Pancreas (tissue), 10 donors: ENCODE measurements at regions not wholly inside any gene's neighbourhood (a gene's known extent, or its start where the extent isn't known, plus 50 kb on each side); places are given as distances from the start of the nearest gene placed in this dataset.

Experiments used
- ATAC-seq, 4 donors: fragments of 200-7000 bp; cut with Tn5 transposase; one replicate each; pipeline versions ENCODE4 v1.8.0 to v1.9.1; 2020; ENCODE audit warnings: mild to moderate bottlenecking in 4 of 4, moderate library complexity in 4 of 4
- DNase-seq, 6 donors: peaks; one replicate each; pipeline ENCODE4 v3.0.0-alpha.2; 2020
- FAIRE-seq: peaks from 2 replicates; lab custom pipeline; 2012; peaks lifted over from hg19 to GRCh38; lab: Jason Lieb, UNC
- H3K27ac ChIP-seq, 4 donors: fragments of 200-600 bp; sonication (generic); 1 replicate in 3 of 4; 2 replicates in 1 of 4; pipeline versions ENCODE4 v1.5.0 to v1.8.0; 2020
- H3K27me3 ChIP-seq, 4 donors: fragments of 200-600 bp; one replicate each; pipeline ENCODE4 v1.8.0; 2021
- H3K36me3 ChIP-seq, 3 donors: fragments of 200-600 bp; sonication (generic) in 1 of 3; one replicate each; pipeline versions ENCODE4 v1.5.0 to v1.8.0; 2020 to 2021
- H3K4me1 ChIP-seq, 3 donors: fragments of 200-600 bp; one replicate each; pipeline ENCODE4 v1.8.0; 2021
- H3K4me3 ChIP-seq, 4 donors: fragments of 200-600 bp; sonication (generic) in 2 of 4; one replicate each; pipeline versions ENCODE4 v1.5.0 to v1.8.0; 2020 to 2021
- H3K9me3 ChIP-seq, 4 donors: fragments of 200-600 bp; one replicate each; pipeline ENCODE4 v1.8.0; 2021
- CTCF ChIP-seq, 4 donors: fragments of 200-600 bp; sonication (generic) in 3 of 4; IDR thresholded peaks; one replicate each; pipeline versions ENCODE4 v1.5.0 to v1.8.0; 2021; ENCODE audit warnings: antibody characterized with exemption in 4 of 4
- WGBS, 2 donors: extraction: QIAGEN DNeasy Blood & Tissue Kit; methylation state at CpG; one replicate each; pipeline ENCODE4 v1.1.7; 2013; 5-methylcytosine and 5-hydroxymethylcytosine counted together
- intact Hi-C, 3 donors: fragments of 100-400 bp; cut with DNase I; formaldehyde crosslinking; loops; one replicate each; pipeline versions ENCODE4 v1.11.1 to v1.14.2; 2022
- donor health status: healthy with polysubstance abuse.
- donor health status: DM: no; HTN: no; CAD: no; lungs with moderate emphysema.
- donor health status: DM: no; HTN: no; CAD: no.
- donor health status: control.
- donor health status: control.
- donor health status: Bipolar disorder and iron deficiency.
- donor health status: DM: yes; HTN: yes; CAD: no.
- donor health status: DM: no; HTN: no; CAD: no.
- donor health status: DM: no; HTN: no; CAD: no.
- donor health status: DM: yes; HTN: yes; CAD: no.

GRCh38 chr3:116802651-116803050 lies 93.1 kb downstream of the TUSC7 start:
- Histone ChIP-seq H3K36me3 (no peaks in the 10 kb centered on the region), H3K27me3 (no peaks in the 10 kb centered on the region), H3K4me3 (no peak overlapping the region), H3K4me1 (no peaks in the 10 kb centered on the region), H3K27ac (no peak overlapping the region), H3K9me3 (peaks cover 0 to 3% (median 0%) of the 10 kb centered on the region in 4 donors)
- no peak for FAIRE-seq
- ATAC-seq = no peak
- DNase-seq = no peak
- TF ChIP-seq CTCF (IDR thresholded peaks at IDR 0.05) = no peak
- intact Hi-C loops = no loop called here

DNA sequence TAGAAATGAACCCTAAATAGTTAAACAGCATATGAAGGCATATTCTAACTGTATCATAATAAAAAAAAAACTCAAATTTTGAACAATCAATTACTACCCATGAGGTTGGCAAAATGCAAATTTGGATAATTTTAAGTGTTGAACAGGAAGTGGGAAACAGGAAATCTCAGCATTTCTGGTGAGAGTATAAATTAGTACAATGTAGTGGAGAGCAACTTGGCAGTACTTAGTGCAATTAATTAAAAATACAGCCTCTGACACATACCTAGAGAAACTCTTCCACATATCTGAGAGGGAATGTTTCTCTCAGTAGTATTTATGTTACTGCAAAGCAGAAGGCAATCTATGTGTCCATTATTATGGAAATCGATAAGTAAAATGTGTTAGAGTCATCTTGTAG lies 96.8 kb downstream of the TUSC7 start:
- H3K36me3 ChIP-seq = no peaks in the 10 kb centered on the region
- ATAC-seq = no peak
- no peak overlapping the region for H3K27ac ChIP-seq
- TF ChIP-seq CTCF (IDR thresholded peaks at IDR 0.05) = no peak
- DNase-seq = no peak
- H3K9me3 ChIP-seq = peaks cover 0 to 3% (median 0%) of the 10 kb centered on the region in 4 donors
- no peaks in the 10 kb centered on the region for H3K27me3 ChIP-seq
- no peak overlapping the region for H3K4me3 ChIP-seq
- WGBS, 2 donors = 93% methylated on average over 1 of the region's 1 CpG
- intact Hi-C loops = no loop called here
- H3K4me1 ChIP-seq = no peaks in the 10 kb centered on the region
- no peak for FAIRE-seq

DNA sequence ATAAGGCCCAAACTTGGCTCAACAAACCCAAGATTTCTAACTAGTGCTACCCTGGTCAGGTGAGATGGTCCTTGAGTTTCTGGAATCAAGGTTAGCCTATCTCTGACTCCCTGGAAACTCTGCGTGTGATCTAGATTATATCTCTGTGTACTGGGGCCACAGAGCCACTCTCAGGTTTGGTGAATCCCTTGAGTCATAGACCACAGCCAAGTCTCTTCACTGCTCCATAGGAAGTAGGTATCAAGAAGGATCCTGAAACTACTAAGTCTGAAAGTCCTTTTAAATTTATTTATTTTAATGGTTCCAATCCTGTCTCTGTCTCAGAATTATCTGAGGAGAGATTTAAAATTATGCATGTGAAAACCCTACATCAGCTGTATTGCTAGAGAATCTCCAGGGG lies 99.1 kb downstream of the TUSC7 start:
- Histone ChIP-seq H3K4me3 (no peak overlapping the region), H3K36me3 (no peaks in the 10 kb centered on the region), H3K27ac (no peak overlapping the region), H3K27me3 (no peaks in the 10 kb centered on the region), H3K4me1 (no peaks in the 10 kb centered on the region), H3K9me3 (no peaks in the 10 kb centered on the region)
- intact Hi-C loops = no loop called here
- ATAC-seq (no peak), FAIRE-seq (no peak), DNase-seq (no peak)
- TF ChIP-seq CTCF (IDR thresholded peaks at IDR 0.05) = no peak
- WGBS, 2 donors = 50 to 75% methylated on average over 1 of the region's 1 CpG

DNA sequence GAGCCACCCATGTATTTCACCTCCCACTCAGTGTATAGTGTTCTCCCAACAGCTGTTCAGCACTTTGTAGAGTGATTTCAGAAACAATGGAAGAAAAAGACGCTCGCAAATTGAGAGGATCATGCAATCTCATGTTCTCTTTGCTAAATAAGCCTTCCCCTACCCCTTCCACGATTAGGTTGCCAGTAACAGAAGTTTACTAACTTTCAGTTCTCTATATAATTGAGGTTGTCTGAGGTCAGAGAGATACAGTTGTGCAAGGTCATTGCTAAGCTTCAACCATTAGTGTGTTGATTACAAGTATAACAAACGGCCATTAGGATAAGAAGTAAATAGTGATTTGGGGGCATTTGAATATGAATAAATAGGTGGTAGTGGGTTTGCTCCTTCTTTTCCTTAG lies 99.6 kb downstream of the TUSC7 start:
- ATAC-seq (peak in 1 of 4 donors; percentile 51), DNase-seq (no peak), FAIRE-seq (no peak)
- WGBS, 2 donors = 59 to 61% methylated on average over 4 of the region's 4 CpGs
- H3K4me3 ChIP-seq = no peak overlapping the region
- intact Hi-C loops = no loop called here
- H3K27me3 ChIP-seq = no peaks in the 10 kb centered on the region
- no peaks in the 10 kb centered on the region for H3K4me1 ChIP-seq
- H3K36me3 ChIP-seq = no peaks in the 10 kb centered on the region
- H3K27ac ChIP-seq = no peak overlapping the region
- H3K9me3 ChIP-seq = no peaks in the 10 kb centered on the region
- TF ChIP-seq CTCF (IDR thresholded peaks at IDR 0.05) = no peak

DNA sequence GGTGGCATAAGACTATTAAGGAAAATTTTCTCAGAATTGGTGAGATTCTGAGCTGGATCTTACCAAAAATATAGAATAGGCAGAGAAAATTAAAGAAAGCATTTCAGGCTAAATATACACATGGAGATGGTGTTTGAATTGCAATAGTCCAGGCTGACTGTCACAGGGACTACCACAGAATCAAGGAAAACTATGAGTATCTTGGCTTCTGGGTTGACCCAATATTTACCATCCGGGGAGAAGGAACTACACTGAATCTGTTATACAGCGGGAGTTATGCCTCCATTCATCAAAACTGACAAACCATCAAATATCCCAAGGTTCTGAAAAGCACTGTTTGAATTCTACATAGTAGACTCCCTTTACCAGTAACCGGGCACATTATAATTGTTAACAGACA lies 102.2 kb downstream of the TUSC7 start:
- Histone ChIP-seq H3K4me1 (no peaks in the 10 kb centered on the region), H3K36me3 (no peaks in the 10 kb centered on the region), H3K27ac (no peak overlapping the region), H3K9me3 (no peaks in the 10 kb centered on the region), H3K4me3 (no peak overlapping the region), H3K27me3 (no peaks in the 10 kb centered on the region)
- ATAC-seq (no peak), FAIRE-seq (no peak), DNase-seq (no peak)
- TF ChIP-seq CTCF (IDR thresholded peaks at IDR 0.05) = no peak
- WGBS, 2 donors = 66 to 69% methylated on average over 3 of the region's 3 CpGs
- intact Hi-C loops = no loop called here
